ENCODE measurements at regions not wholly inside any gene's neighbourhood (a gene's known extent, or its start where the extent isn't known, plus 50 kb on each side); places are given as distances from the start of the nearest gene placed in this dataset.

- DNase-seq: no peak
Observed at GRCh38 chr2:52862801-52863200, 904.8 kb upstream of the CHAC2 start.

- no peak for DNase-seq
Observed at GRCh38 chr2:52861596-52861995, 906.0 kb upstream of the CHAC2 start.

DNA sequence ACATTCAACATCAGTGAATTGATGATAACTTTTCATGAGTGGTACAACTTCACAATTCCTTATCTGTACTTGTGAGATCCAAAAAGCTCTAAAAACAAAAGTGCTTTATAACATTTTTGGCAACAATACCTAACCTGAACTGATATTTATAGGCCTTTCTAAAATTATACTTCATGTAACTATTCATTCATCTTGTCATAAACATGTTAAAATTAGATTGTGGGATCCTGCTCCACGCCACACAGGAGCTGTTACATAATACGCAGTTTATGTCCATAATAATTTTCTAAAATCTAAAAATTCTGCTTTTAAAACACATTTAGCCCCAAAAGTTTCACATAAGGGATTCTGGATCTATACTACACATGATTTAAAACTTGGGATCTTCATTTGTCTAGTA is 908.5 kb upstream of the CHAC2 start:
- DNase-seq: no peak

- DNase-seq: no peak
Observed at GRCh38 chr2:52857722-52858121, 909.9 kb upstream of the CHAC2 start.

DNA sequence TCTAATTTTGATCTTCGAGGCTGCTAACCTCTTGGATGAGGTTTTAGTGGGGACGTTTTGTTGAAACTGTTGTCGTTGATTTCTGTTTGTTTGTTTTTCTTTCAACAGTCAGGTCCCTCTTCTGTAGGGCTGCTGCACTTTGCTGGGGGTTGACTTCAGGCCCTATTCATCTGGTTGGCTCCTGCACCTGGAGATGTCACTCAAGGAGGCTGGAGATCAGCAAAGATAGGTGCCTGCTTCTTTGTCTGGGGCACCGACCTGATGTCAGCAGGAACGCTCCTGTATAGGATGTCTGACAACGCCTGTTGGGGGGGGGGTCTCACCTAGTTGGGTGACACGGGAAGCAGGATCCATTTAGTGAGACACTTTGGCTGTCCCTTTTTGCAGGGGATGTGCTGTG is 915.6 kb upstream of the CHAC2 start:
- DNase-seq: no peak

DNA sequence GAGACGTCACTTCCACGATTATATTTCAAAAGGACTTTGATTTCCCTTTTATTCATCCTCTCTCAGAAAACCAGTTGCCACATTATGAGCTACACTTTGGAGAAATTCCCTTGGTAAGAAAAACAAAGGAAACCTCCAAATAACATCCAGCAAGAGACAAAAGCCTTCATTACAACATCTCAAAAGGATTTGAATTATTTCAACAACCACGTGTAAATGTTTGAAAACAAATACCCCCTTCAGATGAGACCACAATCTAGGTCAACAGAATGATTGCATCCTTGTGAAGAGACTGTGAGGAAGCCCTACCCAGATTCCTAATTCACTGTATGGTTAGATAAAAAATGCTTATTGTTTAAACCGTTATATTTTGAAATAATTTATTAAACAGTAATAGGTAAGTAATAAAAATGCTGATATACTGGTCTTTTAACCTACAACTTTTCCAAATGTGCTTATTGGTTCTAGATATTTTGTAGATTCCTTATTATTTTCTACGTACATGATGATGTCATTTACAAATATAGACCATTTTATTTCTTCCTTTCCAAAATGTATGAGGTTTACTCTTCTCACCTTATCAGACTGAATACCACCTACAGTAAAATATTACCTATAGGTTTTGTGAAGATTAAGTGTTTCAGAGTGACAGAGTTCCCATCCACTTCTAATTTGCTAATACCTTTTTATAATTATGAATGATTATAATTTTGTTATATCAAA is 922.7 kb upstream of the CHAC2 start:
- no peak for DNase-seq

DNA sequence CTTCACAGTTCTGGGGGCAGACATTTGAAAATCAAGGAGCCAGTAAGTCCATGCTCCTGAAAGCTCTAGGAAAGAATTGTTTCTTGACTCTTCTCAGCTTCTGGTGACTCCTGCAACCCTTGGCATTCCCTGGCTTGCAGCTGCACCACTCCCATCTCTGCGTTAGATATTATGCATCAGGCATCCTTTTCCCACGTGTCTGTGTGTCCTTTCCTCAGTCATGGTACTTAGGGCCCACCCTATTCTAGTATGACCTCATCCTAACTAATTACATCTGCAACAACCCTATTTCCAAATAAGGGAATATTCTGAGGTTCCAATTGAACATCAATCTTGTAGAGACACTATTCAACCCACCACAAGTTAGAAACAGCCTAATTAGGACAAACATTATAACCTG is 931.7 kb upstream of the CHAC2 start:
- no peak for DNase-seq

GRCh38 chr2:52831216-52831615 is 936.4 kb upstream of the CHAC2 start:
- DNase-seq: no peak

DNA sequence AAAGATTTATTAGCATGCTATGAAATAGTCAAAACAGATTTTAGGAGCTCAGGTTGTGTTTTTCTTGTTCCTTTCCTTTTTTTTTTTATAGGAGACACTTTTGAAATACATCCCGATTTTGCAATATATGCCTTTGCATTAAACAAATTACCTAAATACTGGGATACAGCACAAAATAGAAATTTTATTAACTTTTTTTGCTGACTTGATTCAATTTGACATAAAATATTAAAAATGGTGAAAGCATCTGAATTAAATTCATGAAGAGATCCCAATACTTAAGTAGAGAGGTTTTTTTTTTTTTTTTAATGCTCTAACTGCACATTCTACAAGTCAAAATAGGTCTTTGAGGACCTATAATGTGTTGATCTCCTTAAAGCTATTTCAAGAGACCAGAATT is 939.5 kb upstream of the CHAC2 start:
- no peak for DNase-seq

GRCh38 chr2:52821631-52822030 is 946.0 kb upstream of the CHAC2 start:
- DNase-seq: no peak

- no peak for DNase-seq
Observed at GRCh38 chr2:52818958-52819357, 948.6 kb upstream of the CHAC2 start.

GRCh38 chr2:52810460-52810859 is 957.1 kb upstream of the CHAC2 start:
- DNase-seq: no peak

- DNase-seq: no peak
Observed at GRCh38 chr2:52805901-52806410, 961.6 kb upstream of the CHAC2 start.

GRCh38 chr2:52794581-52794980 is 973.0 kb upstream of the CHAC2 start:
- DNase-seq: no peak

GRCh38 chr2:52779446-52779845 is 988.2 kb upstream of the CHAC2 start:
- no peak for DNase-seq

DNA sequence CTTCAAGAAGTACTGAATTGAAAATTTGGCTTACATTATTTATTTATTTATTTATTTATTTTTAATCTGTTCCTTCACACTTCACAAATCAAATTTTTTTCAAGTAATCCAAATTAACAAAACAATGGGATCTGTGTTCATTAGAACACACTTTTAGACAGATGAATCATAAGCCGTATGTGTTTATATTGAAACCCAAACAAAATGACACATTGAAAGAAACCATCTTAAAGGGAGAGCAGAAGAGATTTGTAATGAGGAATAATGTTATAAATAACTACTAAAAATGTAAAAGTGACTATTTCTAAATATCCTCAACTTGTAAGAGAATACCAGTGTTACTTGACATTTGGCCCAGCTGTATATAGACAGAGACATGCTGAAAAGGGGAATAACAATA is 991.0 kb upstream of the CHAC2 start:
- no peak for DNase-seq

GRCh38 chr2:52775674-52776073 is 991.9 kb upstream of the CHAC2 start:
- DNase-seq: no peak

GRCh38 chr2:52765735-52766134 is 1001.9 kb upstream of the CHAC2 start:
- DNase-seq: no peak

GRCh38 chr2:52749764-52750163 is 1017.8 kb upstream of the CHAC2 start:
- DNase-seq: no peak

GRCh38 chr2:52745144-52745543 is 1022.5 kb upstream of the CHAC2 start:
- no peak for DNase-seq

DNA sequence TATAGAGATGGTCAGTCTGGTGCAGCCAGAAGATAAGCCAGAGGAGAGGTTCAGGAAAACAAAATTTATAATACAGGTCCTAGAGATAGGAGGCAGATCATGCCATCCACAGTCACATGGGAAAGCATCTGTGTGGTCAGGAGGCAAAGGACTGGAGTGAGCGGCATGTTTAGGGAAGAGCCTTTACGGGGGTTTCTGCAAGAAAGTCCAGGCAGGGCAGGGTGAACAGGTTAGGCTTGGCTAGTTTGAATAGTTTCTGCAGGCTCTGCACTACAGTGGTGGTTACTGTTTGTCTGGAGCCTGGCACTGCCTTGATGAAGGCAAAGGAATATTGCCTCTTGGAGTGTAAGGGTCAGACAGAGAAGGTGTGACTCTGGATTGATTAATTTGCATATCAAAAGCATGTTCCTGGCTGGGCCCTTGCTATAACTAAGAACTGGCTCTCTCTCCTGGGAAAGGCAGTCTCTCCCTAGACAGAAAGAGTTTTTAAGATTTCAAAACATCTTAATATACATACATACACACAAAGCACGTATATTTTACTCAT is 1034.7 kb upstream of the CHAC2 start:
- no peak for DNase-seq

- DNase-seq: no peak
Observed at GRCh38 chr2:52724585-52724984, 1043.0 kb upstream of the CHAC2 start.

- no peak for DNase-seq
Observed at GRCh38 chr2:52717836-52718235, 1049.8 kb upstream of the CHAC2 start.

Data from hypothalamus (tissue), 51 donors.